ENCODE measurements at regions not wholly inside any gene's neighbourhood (a gene's known extent, or its start where the extent isn't known, plus 50 kb on each side); places are given as distances from the start of the nearest gene placed in this dataset.

- in situ Hi-C loops (cut with MboI; ENCODE audit: low pct_unique_long_range_greater_than_20kb, low sequenced_read_pairs): no loop called here
Observed at GRCh38 chr13:40442231-40442630, 224.2 kb downstream of the FOXO1 start.

GRCh38 chr13:40442826-40443225, 223.6 kb downstream of the FOXO1 start:
- in situ Hi-C loops (cut with MboI; ENCODE audit: low pct_unique_long_range_greater_than_20kb, low sequenced_read_pairs): no loop called here
- no peak for DNase-seq

More at GRCh38 chr13:40442231-40442630, 224.2 kb downstream of the FOXO1 start:
- DNase-seq: no peak

- in situ Hi-C loops (cut with MboI; ENCODE audit: low pct_unique_long_range_greater_than_20kb, low sequenced_read_pairs): no loop called here
- no peak for DNase-seq
Observed at GRCh38 chr13:40444241-40444640, 222.2 kb downstream of the FOXO1 start.

GRCh38 chr13:40445557-40445990, 220.9 kb downstream of the FOXO1 start:
- in situ Hi-C loops (cut with MboI; ENCODE audit: low pct_unique_long_range_greater_than_20kb, low sequenced_read_pairs): no loop called here
- DNase-seq: peak; percentile 80

DNA sequence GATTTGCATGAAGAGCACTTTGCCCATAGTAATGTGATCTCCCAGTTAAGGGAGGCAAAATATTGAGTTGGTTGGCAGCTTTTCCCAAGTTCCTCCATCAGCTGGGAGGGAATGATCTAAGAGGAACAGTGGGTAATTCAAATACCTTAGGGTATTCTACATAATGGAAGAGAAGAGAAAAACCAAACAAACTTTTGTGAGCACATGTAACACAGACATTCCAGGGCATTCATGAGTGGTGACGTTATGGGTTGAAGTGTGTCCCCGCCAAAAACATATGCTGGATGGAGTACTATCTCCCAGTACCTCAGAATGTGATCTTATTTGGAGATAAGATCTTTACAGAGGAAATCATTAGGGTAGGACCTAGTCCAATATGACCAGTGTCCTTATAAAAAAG, 220.1 kb downstream of the FOXO1 start:
- peak; percentile 3 for DNase-seq
- in situ Hi-C loops (cut with MboI; ENCODE audit: low pct_unique_long_range_greater_than_20kb, low sequenced_read_pairs): no loop called here

DNA sequence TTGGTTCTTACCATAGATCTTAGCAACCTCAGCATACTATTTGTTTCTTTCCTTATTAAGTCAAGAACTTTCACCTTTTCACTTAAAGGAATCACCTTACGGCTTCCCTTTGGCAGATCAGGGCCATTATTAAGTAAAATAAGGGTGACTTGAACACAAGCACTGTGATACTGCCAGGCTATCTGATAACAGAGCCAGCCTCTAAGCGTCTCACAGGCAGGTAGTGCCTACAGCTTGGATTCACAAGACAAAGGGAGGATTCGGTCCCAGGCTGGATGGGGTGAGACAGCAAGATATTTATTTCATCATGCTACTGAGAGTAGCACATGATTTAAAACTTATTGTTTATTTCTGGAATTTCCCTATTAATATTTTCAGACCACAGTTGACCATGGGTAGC, 218.6 kb downstream of the FOXO1 start:
- in situ Hi-C loops (cut with MboI; ENCODE audit: low pct_unique_long_range_greater_than_20kb, low sequenced_read_pairs): no loop called here
- no peak for DNase-seq

DNA sequence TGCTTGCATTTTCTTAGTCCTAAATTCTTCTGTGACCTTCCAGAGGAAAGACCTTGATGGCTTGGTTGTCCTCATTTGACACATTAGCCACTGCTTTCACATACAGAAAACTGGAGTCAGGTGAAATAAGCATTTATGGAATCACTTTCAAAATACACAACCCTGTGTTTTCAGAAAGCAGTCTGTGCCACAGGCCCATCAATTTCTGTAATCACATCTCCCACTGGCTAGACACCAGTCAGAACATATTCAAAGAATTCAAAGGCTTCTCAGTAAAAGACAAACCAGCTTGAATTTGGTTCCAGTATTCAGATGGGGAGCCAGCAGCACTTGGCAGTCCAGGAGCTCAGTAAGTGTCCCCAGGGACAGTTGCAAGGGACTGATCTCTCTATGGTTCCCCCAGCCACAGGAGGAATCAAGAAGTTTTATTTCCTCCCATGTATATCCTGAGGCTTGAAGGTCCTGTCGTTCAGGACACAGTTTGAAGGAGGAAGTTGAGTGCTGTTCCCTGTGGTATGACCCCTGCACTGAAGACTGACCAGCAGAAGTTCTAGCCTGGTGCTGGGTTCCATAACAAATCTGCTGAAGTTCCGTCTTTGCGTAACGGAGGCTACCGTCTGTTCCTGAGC, 214.3 kb downstream of the FOXO1 start:
- no peak for DNase-seq
- in situ Hi-C loops (cut with MboI; ENCODE audit: low pct_unique_long_range_greater_than_20kb, low sequenced_read_pairs): no loop called here

DNA sequence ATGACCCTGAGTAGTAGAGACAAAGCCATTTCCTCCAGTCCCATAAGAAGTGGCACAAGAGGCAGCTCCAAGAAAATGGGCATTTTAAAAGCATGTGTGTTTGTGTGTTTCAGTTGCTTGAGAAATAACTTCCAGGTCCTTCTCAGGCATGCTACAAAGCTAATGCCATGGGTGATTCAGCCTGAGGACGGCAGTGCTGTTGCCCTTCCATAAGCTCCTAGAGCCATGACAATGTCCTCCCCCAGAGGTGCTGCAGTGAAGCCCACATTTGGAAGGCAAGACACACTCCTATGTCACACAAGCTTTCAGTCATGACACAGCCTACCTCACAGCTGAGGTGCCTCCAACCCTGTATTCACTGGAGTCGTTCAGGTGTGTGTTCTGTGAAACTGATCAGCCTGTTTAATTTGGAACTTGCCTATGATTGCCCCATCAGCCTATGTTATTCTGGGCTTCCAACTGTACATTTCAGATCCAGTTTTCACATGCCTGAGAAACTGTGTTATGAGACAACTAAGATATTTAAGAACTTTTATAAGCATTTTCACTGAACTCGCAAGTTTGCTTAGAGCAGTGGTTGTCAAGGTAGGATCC, 213.6 kb downstream of the FOXO1 start:
- no peak for DNase-seq
- in situ Hi-C loops (cut with MboI; ENCODE audit: low pct_unique_long_range_greater_than_20kb, low sequenced_read_pairs): no loop called here

DNA sequence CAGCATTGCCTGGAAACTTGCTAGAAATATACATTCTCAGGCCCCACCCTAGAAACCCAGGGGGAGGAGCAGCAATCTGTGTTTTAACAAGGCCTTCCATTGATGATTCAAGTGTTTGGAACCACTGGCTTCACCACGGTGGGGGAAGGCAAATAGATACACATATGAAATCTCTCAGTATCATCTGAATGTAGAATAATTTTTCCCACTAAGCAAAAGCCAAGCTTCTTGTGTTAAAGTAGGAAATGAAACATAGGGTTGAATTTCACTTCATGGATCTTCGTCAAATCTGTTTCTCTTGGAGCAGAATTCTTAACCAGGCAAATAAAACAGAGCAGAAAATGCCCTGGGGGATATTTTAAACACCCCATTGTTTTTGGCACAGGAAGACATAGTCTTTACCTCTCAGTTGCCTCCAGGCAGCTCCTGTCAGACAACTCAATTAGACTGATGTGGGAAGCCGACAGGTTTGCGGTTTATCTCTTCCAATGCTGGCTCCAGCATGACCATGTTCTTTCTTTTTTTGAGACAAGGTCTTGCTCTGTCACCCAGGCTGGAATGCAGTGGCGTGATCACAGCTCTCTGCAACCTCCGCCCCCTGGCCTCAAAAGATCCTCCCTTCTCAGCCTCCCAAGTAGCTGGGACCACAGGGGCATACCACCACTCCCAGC, 213.0 kb downstream of the FOXO1 start:
- in situ Hi-C loops (cut with MboI; ENCODE audit: low pct_unique_long_range_greater_than_20kb, low sequenced_read_pairs): no loop called here
- DNase-seq: no peak

GRCh38 chr13:40456397-40456953, 210.0 kb downstream of the FOXO1 start:
- no peak for DNase-seq
- in situ Hi-C loops (cut with MboI; ENCODE audit: low pct_unique_long_range_greater_than_20kb, low sequenced_read_pairs): no loop called here

GRCh38 chr13:40456979-40457553, 209.4 kb downstream of the FOXO1 start:
- DNase-seq: no peak
- in situ Hi-C loops (cut with MboI; ENCODE audit: low pct_unique_long_range_greater_than_20kb, low sequenced_read_pairs): no loop called here

DNA sequence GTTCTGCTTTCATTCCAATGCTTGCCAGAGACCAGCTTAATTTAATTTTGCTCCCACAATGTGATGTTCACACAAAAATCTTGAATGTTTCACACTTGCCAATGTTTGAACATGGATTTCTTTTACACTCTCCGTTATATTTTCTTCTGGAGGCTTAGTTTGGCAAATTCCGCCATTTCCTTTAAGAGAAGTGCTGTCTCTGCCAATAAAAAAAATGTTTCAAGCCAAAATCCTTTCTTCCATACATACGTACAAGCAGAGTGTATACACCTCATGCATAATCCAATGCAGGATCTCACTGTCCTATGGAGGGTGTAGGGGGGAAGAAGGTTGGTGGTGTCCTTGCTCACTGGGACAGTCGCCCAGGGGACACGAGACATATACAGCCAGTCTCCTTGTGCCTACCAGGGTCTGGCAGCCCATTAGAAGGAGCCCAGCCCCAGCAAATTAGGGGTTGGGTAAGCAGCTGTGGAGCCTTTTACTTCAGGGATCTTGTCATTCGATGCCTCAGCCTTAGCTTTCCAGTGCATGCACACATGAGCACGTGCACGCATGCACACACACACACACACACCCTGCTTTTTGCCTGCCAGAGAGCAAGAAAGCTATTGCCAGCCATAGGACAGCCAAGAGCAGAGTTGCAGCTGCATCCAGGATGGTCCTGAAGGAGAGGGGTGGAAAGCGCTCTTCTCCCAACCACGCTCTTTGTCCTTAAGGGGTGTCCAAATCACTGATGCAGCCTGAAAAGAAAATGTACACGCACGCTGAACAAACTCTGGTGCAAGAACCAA, 208.3 kb downstream of the FOXO1 start:
- in situ Hi-C loops (cut with MboI; ENCODE audit: low pct_unique_long_range_greater_than_20kb, low sequenced_read_pairs): no loop called here
- no peak for DNase-seq

GRCh38 chr13:40458720-40458990, 207.8 kb downstream of the FOXO1 start:
- in situ Hi-C loops (cut with MboI; ENCODE audit: low pct_unique_long_range_greater_than_20kb, low sequenced_read_pairs): no loop called here
- DNase-seq: no peak

GRCh38 chr13:40460116-40460515, 206.3 kb downstream of the FOXO1 start:
- no peak for DNase-seq
- in situ Hi-C loops (cut with MboI; ENCODE audit: low pct_unique_long_range_greater_than_20kb, low sequenced_read_pairs): no loop called here

DNA sequence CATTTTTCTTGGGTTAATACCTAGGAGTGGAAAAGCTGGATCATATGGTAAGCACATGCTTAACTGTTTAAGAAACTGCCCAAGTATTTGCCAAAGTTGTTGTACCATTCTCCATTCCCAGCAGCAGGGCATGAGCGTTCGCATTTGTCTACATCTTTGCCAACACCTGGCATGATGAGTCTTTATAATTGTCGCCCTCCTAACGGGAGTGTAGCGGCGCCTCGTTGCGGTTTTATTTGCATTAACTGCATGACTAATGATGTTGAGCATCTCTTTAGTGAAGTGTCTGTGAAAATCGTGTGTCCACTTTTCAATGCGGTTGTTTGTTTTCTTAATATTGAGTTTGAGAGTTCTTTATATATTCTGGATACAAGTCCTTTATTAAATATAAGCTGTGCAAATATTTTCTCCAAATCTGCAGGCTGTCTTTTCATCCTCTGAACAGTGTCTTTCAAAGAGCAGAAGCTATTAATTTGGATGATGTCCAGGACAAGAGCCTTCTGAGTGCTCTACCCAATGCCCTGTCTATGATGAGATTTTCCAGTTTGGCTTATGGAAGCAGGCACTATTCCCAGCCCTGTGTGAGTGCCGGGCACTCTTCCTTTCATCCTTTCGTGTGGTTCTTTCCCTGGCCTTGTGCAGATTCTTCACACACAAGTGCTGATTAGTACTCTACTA, 202.0 kb downstream of the FOXO1 start:
- DNase-seq: no peak

GRCh38 chr13:40465015-40465390, 201.4 kb downstream of the FOXO1 start:
- in situ Hi-C loops (cut with MboI; ENCODE audit: low pct_unique_long_range_greater_than_20kb, low sequenced_read_pairs): no loop called here
- DNase-seq: no peak

More for the DNA sequence above, 202.0 kb downstream of the FOXO1 start:
- in situ Hi-C loops (cut with MboI; ENCODE audit: low pct_unique_long_range_greater_than_20kb, low sequenced_read_pairs): no loop called here

GRCh38 chr13:40466272-40466671, 200.2 kb downstream of the FOXO1 start:
- no peak for DNase-seq
- in situ Hi-C loops (cut with MboI; ENCODE audit: low pct_unique_long_range_greater_than_20kb, low sequenced_read_pairs): no loop called here

DNA sequence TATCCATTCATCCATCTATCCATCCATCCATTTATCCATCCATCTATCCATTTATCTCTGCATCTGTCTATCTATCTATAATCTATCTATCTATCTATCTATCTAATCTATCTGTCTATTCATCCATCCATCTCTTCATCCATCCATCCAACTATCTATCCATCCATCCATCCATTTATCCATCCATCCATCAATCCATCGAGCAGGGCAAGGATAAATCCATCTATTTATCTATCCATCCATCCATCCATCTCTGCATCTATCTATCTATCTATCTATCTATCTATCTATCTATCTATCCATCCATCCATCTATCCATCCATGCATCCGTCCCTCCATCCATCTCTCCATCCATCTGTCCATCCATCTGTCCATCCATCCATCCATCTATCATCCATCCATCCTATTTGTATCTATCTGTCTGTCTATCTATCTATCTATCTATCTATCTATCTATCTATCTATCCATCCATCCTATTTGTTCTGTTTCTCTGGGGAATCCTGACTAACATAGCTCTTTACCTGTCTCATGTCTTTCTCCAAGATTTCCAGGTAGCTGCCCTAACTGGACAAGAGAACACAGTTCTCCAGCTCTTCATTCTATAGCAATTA, 198.1 kb downstream of the FOXO1 start:
- in situ Hi-C loops (cut with MboI; ENCODE audit: low pct_unique_long_range_greater_than_20kb, low sequenced_read_pairs): no loop called here

More for the DNA sequence above, 198.1 kb downstream of the FOXO1 start:
- DNase-seq: no peak
